KBM-7 (cell line): ENCODE measurements at regions not wholly inside any gene's neighbourhood (a gene's known extent, or its start where the extent isn't known, plus 50 kb on each side); places are given as distances from the start of the nearest gene placed in this dataset.
"Not testable (repeated sequence)": the region's sequence is repeated elsewhere in the genome, so short reads cannot be mapped to it uniquely, and the experiment has no call there.

Experiments
- DNase-seq: peaks from one replicate; pipeline ENCODE4 v3.0.0-alpha.2; 2015
- in situ Hi-C: fragments of 300-500 bp; cut with MboI; formaldehyde crosslinking; loops from 2 replicates; pipeline ENCODE4 v1.14.3; 2020; ENCODE audit warnings: low sequenced_read_pairs, low pct_unique_long_range_greater_than_20kb, mixed read lengths

GRCh38 chr21:28516991-28517592 lies 475.6 kb downstream of the LTN1 start:
- peak; percentile 56 for DNase-seq
- in situ Hi-C loops: no loop called here

DNA sequence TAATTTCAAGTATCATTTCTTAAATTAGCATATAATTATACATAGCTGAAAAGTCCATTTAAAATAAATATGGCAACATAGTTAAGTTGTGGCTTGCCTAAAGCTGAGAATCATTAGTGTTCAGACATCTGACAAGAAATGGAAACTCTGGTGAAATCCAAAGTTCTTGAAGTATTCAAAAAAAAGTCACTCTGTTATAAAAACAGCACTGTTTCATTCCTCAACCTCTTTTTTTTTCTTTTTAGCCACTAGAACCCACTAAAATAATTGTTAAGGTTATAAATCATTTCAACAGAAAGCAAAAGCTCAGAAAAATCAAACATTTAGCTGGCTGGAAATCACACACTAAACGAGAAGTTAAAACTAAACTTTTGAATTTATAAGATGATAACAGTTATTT lies 476.7 kb downstream of the LTN1 start:
- in situ Hi-C loops: no loop called here
- DNase-seq: no peak

DNA sequence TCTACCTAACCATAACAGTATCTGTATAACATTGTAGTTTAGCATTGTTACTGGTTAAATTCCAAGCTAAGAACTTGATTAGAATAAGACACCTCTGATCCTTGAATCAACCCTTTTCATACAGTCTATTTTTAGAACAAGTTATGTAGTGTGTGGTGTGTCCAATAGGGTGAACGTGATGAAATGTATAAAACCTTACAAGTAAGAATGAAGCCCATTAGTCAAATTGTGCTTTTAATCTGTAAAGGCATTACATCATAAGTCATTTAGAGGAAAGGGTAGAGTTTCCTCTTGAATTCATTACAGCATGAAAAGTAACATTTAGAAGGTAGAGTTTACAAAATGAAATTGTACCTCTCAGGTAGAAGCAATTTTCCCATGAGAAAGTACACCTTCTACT lies 479.2 kb downstream of the LTN1 start:
- DNase-seq: no peak
- in situ Hi-C loops: no loop called here

DNA sequence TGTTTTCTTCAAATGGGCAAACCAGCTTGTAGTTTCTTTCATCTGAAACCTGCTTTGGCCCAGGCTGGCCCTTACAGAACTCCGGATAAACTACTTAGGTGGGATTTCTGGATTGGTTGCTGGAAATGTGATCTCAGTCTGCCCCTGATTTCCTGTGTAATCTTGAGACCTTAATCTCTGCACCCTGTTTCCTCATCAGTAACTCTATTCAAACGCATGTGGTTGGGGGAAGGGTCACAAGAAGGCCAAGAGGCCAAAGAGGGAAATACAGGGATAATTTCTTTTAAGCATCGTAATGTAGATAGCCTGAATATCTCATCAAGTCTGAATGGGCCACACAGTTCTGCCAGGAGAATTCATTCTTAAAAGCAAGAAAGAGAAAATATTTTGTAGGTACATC lies 483.6 kb downstream of the LTN1 start:
- in situ Hi-C loops: no loop called here
- DNase-seq: no peak

DNA sequence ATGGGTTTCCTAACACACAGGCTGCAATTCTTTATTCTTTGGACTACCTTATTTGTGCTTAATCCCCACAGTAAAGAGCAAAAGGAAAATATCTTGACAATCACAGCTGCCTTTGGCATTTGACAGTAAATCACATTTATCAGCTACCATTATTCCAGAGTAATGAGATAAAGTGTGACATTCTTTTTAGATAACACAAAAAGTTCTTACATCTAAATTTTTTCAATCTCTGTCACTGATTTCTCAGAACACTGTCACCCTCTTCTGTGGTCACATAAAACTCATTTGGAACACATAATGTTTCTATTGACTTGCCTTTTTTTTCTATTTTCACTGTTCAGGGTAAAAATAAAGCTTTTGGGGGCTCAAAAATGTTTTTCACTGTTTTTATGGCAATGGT lies 484.6 kb downstream of the LTN1 start:
- DNase-seq: no peak
- in situ Hi-C loops: no loop called here

DNA sequence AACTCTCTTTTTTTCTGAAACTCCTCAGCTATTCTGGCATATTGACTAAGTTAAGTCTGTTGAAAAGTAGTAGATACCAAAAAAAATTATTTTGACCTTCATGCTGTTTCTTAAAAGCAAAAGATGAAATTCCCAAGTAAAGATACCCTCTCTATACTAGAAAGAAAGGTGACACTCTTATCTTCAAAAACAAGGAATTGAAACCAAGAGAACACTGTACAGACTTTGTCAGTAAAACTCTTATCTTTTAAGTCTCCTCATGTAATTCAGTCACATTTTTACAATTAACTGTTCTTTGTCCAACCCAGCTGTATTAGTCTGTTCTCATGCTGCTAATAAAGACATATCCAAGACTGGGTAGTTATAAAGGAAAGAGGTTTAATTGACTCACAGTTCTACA lies 496.2 kb downstream of the LTN1 start:
- DNase-seq: no peak
- in situ Hi-C loops: no loop called here

- in situ Hi-C loops: no loop called here
- DNase-seq: no peak
Observed at GRCh38 chr21:28492127-28492526, 500.6 kb downstream of the LTN1 start.

DNA sequence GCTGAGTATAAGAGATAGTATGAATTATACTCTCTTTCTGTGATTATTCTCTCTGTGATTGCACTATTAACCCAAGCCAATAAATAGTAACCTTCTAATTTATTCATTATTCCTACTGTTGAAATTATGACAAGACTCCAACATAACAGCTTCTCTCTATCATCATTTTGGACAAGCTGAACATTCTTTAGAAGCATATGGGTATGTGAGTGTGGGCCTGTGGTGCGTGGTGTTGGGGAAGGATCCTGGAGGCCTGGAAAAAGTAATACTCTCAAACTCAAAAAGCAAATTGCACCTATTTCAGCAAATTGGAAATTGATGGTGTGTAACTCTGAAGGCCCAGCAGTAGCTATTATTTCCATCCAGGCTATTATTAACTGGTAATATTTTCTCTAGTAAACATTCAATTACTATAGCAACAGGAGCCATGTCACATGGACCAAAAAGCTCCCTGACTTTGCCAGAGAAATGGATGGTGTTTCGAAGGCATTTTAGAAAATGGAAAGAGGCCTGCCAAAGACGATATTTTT lies 502.8 kb downstream of the LTN1 start:
- no peak for DNase-seq
- in situ Hi-C loops: no loop called here

- DNase-seq: no peak
- in situ Hi-C loops: no loop called here
Observed at GRCh38 chr21:28489162-28489561, 503.5 kb downstream of the LTN1 start.

GRCh38 chr21:28487455-28488070 lies 505.1 kb downstream of the LTN1 start:
- no peak for DNase-seq
- in situ Hi-C loops: no loop called here

- DNase-seq: no peak
Observed at GRCh38 chr21:28485301-28486022, 507.2 kb downstream of the LTN1 start.

GRCh38 chr21:28483301-28484035 lies 509.2 kb downstream of the LTN1 start:
- no peak for DNase-seq
- in situ Hi-C loops: no loop called here

More at GRCh38 chr21:28485301-28486022, 507.2 kb downstream of the LTN1 start:
- in situ Hi-C loops: no loop called here

GRCh38 chr21:28482657-28483056 lies 510.0 kb downstream of the LTN1 start:
- in situ Hi-C loops: no loop called here
- DNase-seq: no peak

GRCh38 chr21:28480470-28480869 lies 512.2 kb downstream of the LTN1 start:
- DNase-seq: no peak
- in situ Hi-C loops: no loop called here

- DNase-seq: no peak
- in situ Hi-C loops: no loop called here
Observed at GRCh38 chr21:28473530-28474220, 519.0 kb downstream of the LTN1 start.

DNA sequence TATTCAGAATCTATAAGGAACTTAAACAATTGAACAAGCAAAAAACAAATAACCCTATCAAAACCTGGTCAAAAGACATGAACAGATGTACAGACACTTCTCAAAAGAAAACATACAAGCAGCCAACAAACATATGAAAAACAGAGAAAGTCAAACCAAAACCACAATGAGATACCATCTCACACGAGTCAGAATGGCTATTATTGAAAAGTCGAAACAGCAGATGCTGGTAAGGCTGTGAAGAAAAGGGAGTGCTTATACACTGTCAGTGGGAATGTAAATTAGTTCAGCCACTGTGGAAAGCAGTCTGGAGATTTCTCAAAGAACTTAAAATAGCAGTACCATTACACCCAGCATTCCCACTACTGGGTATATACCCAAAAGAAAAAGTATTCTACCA lies 520.1 kb downstream of the LTN1 start:
- DNase-seq, in situ Hi-C loops: not testable (repeated sequence)

DNA sequence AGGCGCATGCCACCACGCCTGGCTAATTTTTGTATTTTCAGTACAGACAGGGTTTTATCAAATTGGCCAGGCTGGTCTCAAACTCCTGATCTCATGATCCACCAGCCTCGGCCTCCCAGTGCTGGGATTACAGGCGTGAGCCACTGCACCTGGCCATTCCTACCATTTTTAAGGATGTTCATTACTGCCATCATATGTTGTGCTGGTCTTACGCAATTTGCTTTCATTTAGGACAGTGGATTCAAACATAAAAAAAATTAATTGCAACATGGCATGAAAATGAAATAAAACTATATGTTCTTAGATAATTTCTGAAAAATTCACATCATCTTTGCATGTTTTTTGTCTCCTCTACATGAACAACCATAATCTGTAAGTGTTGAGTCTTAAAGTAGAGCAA lies 527.7 kb downstream of the LTN1 start:
- no peak for DNase-seq
- in situ Hi-C loops: no loop called here

DNA sequence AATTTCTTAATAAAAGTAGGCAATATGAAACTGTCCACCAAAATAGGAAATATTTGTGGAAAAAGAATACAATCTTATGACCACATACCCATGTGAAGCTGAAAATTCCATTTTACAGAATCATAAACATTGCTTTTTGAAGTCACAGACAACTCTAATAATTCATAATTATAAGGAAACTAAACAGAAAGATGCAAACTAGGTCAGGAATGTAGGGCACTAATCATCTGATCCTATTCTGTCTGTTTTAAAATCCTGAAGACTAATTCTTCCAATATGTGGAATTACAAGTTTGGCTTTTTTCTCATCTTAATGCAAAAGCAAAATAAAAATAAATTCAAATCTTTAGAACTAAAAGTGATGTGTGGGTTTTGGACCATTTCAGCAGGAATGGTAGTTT lies 528.6 kb downstream of the LTN1 start:
- in situ Hi-C loops: no loop called here

DNA sequence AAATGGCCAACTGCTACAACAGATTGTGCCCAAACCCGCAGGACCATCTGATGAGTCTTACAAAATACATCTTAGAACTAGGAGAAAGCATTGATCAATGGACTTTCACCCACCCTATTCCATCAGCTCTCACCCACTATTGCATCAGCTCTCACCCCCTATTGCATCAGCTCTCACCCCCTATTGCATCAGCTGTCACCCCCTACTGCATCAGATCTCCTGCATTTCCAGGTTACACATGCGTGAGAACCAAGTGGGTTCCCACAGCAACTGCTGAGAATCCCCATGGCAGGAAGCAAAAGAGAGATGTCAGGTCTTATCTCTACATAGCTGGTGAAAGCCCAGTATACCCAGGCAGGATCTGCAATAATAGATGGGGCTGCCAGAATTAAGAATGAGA lies 533.5 kb downstream of the LTN1 start:
- in situ Hi-C loops: no loop called here
- no peak for DNase-seq

More for the DNA sequence above, 528.6 kb downstream of the LTN1 start:
- no peak for DNase-seq
